NB4 (cell line): ENCODE measurements at regions not wholly inside any gene's neighbourhood (a gene's known extent, or its start where the extent isn't known, plus 50 kb on each side); places are given as distances from the start of the nearest gene placed in this dataset.

Source experiments
- TF ChIP-seq, protein P1 (sequence below): IDR thresholded peaks from 2 replicates; pipeline ENCODE4 v1.6.1; 2011; ENCODE audit warnings: low read depth, low read length
- TF ChIP-seq, protein P2 (sequence below): IDR thresholded peaks from one replicate; pipeline ENCODE4 v1.5.1; 2012; ENCODE audit warnings: low read depth, low read length

DNA sequence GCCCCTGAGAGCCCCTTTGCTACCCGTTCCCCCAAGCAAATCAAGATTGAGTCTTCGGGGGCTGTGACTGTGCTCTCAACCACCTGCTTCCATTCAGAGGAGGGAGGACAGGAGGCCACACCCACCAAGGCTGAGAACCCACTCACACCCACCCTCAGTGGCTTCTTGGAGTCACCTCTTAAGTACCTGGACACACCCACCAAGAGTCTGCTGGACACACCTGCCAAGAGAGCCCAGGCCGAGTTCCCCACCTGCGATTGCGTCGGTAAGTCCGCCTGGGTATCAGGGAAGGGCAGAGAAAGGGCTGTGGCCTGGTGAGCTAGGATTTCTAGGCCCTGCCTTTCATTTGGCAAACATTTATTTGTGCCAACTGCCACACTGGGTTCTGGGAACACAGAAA lies 63.4 kb downstream of the TET3 start:
- TF ChIP-seq, protein P1, sequence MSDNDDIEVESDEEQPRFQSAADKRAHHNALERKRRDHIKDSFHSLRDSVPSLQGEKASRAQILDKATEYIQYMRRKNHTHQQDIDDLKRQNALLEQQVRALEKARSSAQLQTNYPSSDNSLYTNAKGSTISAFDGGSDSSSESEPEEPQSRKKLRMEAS = no peak
- TF ChIP-seq, protein P2, sequence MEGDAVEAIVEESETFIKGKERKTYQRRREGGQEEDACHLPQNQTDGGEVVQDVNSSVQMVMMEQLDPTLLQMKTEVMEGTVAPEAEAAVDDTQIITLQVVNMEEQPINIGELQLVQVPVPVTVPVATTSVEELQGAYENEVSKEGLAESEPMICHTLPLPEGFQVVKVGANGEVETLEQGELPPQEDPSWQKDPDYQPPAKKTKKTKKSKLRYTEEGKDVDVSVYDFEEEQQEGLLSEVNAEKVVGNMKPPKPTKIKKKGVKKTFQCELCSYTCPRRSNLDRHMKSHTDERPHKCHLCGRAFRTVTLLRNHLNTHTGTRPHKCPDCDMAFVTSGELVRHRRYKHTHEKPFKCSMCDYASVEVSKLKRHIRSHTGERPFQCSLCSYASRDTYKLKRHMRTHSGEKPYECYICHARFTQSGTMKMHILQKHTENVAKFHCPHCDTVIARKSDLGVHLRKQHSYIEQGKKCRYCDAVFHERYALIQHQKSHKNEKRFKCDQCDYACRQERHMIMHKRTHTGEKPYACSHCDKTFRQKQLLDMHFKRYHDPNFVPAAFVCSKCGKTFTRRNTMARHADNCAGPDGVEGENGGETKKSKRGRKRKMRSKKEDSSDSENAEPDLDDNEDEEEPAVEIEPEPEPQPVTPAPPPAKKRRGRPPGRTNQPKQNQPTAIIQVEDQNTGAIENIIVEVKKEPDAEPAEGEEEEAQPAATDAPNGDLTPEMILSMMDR = no peak
